ENCODE measurements at regions not wholly inside any gene's neighbourhood (a gene's known extent, or its start where the extent isn't known, plus 50 kb on each side); places are given as distances from the start of the nearest gene placed in this dataset.

- ATAC-seq (no peak), DNase-seq (peak in 1 of 5 donors; percentile 1)
- TF ChIP-seq POLR2A (IDR thresholded peaks at IDR 0.05), result no peak
- TF ChIP-seq CTCF (IDR thresholded peaks at IDR 0.05), result no peak
- WGBS, 4 donors, result 89 to 94% (median 91%) methylated on average over 5 of the region's 5 CpGs
- Histone ChIP-seq H3K4me3 (no peak overlapping the region), H3K27ac (no peak overlapping the region), H3K27me3 (peaks cover 0 to 6% (median 0%) of the 10 kb centered on the region in 9 donors), H3K36me3 (no peaks in the 10 kb centered on the region), H3K4me1 (no peaks in the 10 kb centered on the region), H3K9me3 (peaks cover 0 to 25% (median 3%) of the 10 kb centered on the region in 12 donors)
- intact Hi-C loops (cut with DNase I), result no loop called here
Observed at GRCh38 chr10:124278356-124278755, 140.4 kb downstream of the OAT start.

- H3K27ac ChIP-seq, result no peak overlapping the region
- H3K9me3 ChIP-seq, result peaks cover 0 to 33% (median 18%) of the 10 kb centered on the region in 12 donors
- DNase-seq (no peak), ATAC-seq (no peak)
- 20 to 32% (median 26%) methylated on average over 1 of the region's 1 CpG for WGBS, 4 donors
- intact Hi-C loops (cut with DNase I), result no loop called here
- no peaks in the 10 kb centered on the region for H3K36me3 ChIP-seq
- no peak overlapping the region for H3K4me3 ChIP-seq
- no peaks in the 10 kb centered on the region for H3K4me1 ChIP-seq
- H3K27me3 ChIP-seq, result no peaks in the 10 kb centered on the region
- TF ChIP-seq CTCF (IDR thresholded peaks at IDR 0.05) (no peak), POLR2A (IDR thresholded peaks at IDR 0.05) (no peak)
Observed at GRCh38 chr10:124273141-124273540, 145.6 kb downstream of the OAT start.

- 84 to 92% (median 88%) methylated on average over 4 of the region's 4 CpGs for WGBS, 4 donors
- Histone ChIP-seq H3K4me3 (no peak overlapping the region), H3K9me3 (peaks cover 0 to 33% (median 18%) of the 10 kb centered on the region in 12 donors), H3K36me3 (no peaks in the 10 kb centered on the region), H3K27me3 (no peaks in the 10 kb centered on the region), H3K4me1 (peaks cover 0 to 6% (median 0%) of the 10 kb centered on the region in 12 donors), H3K27ac (no peak overlapping the region)
- no peak for TF ChIP-seq CTCF (IDR thresholded peaks at IDR 0.05)
- TF ChIP-seq POLR2A (IDR thresholded peaks at IDR 0.05), result no peak
- DNase-seq (no peak), ATAC-seq (no peak)
- intact Hi-C loops (cut with DNase I), result no loop called here
Observed at GRCh38 chr10:124271676-124272075, 147.0 kb downstream of the OAT start.

- H3K4me3 ChIP-seq, result no peak overlapping the region
- WGBS, 4 donors, result 77 to 83% (median 79%) methylated on average over 5 to 8 of the region's 8 CpGs
- peaks cover 0 to 14% (median 0%) of the 10 kb centered on the region in 12 donors for H3K4me1 ChIP-seq
- H3K9me3 ChIP-seq, result peaks cover 0 to 33% (median 18%) of the 10 kb centered on the region in 12 donors
- ATAC-seq, result no peak
- intact Hi-C loops (cut with DNase I), result no loop called here
- no peak for DNase-seq
- H3K27me3 ChIP-seq, result no peaks in the 10 kb centered on the region
- TF ChIP-seq POLR2A (IDR thresholded peaks at IDR 0.05) (no peak), CTCF (IDR thresholded peaks at IDR 0.05) (no peak)
- H3K36me3 ChIP-seq, result no peaks in the 10 kb centered on the region
- H3K27ac ChIP-seq, result no peak overlapping the region
Observed at GRCh38 chr10:124270530-124271327, 148.0 kb downstream of the OAT start.
